Endothelial cell of umbilical vein (primary cell): ENCODE measurements at regions not wholly inside any gene's neighbourhood (a gene's known extent, or its start where the extent isn't known, plus 50 kb on each side); places are given as distances from the start of the nearest gene placed in this dataset.

ENCODE experiments used
- BruUV-seq: library from RNA; stranded (reverse); fragments of 400-500 nt; replicated peaks from 2 replicates; lab custom pipeline; 2021; lab: Mats Ljungman, UMichigan
- CTCF ChIA-PET: fragments of 300-600, 350-600 bp; sonication (Branson Sonifier 250); formaldehyde crosslinking; loops from one replicate; lab custom pipeline; 2021; ENCODE audit warnings: antibody characterized with exemption, inconsistent platforms; lab: Charles Lee
- POLR2A ChIA-PET: fragments of 300-600, 350-600 bp; sonication (Branson Sonifier 250); formaldehyde crosslinking; loops from one replicate; lab custom pipeline; 2021; ENCODE audit warnings: antibody characterized with exemption, inconsistent platforms; lab: Charles Lee
- DNase-seq: peaks from one replicate; pipeline ENCODE4 v3.0.0-alpha.2; 2011; ENCODE audit warnings: low read depth, low spot score
- FAIRE-seq: peaks from 2 replicates; lab custom pipeline; 2011; peaks lifted over from hg19 to GRCh38; lab: Jason Lieb, UNC
- H2AFZ ChIP-seq: 2 replicates; pipeline ENCODE4 v1.6.0; 2012; ENCODE audit warnings: low read depth, low read length, control low read depth, inconsistent platforms
- H3K27ac ChIP-seq: 2 replicates; pipeline ENCODE4 v1.5.1; 2011; ENCODE audit warnings: low read depth, mild to moderate bottlenecking, control low read depth, low read length, moderate library complexity; ENCODE audit not compliant: insufficient read depth
- H3K27me3 ChIP-seq, 2 experiments: 2 replicates each; pipeline versions ENCODE4 v1.6.0 to v1.6.1; 2011; ENCODE audit warnings: low read length in 2 of 2, mixed read lengths in 1 of 2; ENCODE audit not compliant: control insufficient read depth in 2 of 2, insufficient read depth in 2 of 2
- H3K36me3 ChIP-seq, 2 experiments: 2 replicates in 1 of 2; 3 replicates in 1 of 2; pipeline ENCODE4 v1.5.1; 2011; ENCODE audit warnings: low read length in 2 of 2, mild to moderate bottlenecking in 1 of 2, moderate library complexity in 1 of 2; ENCODE audit not compliant: control insufficient read depth in 2 of 2, insufficient read depth in 2 of 2; ENCODE audit errors: extremely low read depth in 1 of 2
- H3K4me1 ChIP-seq: 3 replicates; pipeline ENCODE4 v1.5.1; 2011; ENCODE audit warnings: mild to moderate bottlenecking, low read length; ENCODE audit not compliant: control insufficient read depth, insufficient read depth; ENCODE audit errors: extremely low read depth
- H3K4me2 ChIP-seq: 2 replicates; pipeline ENCODE4 v1.6.1; 2011; ENCODE audit warnings: low read length, control low read depth, mixed read lengths; ENCODE audit not compliant: insufficient read depth
- H3K4me3 ChIP-seq, 3 experiments: fragments of 200-600 bp in 1 of 3; sonication (generic), shearing (Covaris generic) in 1 of 3; replicated peaks in 1 of 3; 2 replicates each; pipeline ENCODE4 v1.5.1; 2011 to 2016; ENCODE audit warnings: control low read depth in 3 of 3, low read length in 3 of 3, mild to moderate bottlenecking in 2 of 3, inconsistent platforms in 1 of 3, low read depth in 1 of 3, moderate library complexity in 1 of 3; ENCODE audit not compliant: insufficient read depth in 1 of 3
- H3K79me2 ChIP-seq: 2 replicates; pipeline ENCODE4 v1.6.0; 2012; ENCODE audit warnings: low read length, inconsistent platforms; ENCODE audit not compliant: control insufficient read depth, insufficient read depth
- H3K9ac ChIP-seq: replicated peaks from 2 replicates; pipeline ENCODE3; 2011; ENCODE audit warnings: low read length, control low read depth; ENCODE audit not compliant: insufficient read depth; ENCODE audit errors: extremely low read depth
- H3K9me1 ChIP-seq: replicated peaks from 3 replicates; pipeline ENCODE4 v1.6.0; 2011; ENCODE audit warnings: mild to moderate bottlenecking, low read length; ENCODE audit not compliant: control insufficient read depth, insufficient read depth; ENCODE audit errors: extremely low read depth
- H3K9me3 ChIP-seq: replicated peaks from 2 replicates; pipeline ENCODE4 v1.5.1; 2012; ENCODE audit warnings: low read length, inconsistent platforms; ENCODE audit not compliant: control insufficient read depth, insufficient read depth
- H4K20me1 ChIP-seq: replicated peaks from 2 replicates; pipeline ENCODE3; 2011; ENCODE audit warnings: mild to moderate bottlenecking, low read length; ENCODE audit not compliant: control insufficient read depth, insufficient read depth; ENCODE audit errors: extremely low read depth
- EZH2 ChIP-seq: IDR thresholded peaks from 2 replicates; pipeline ENCODE4 v1.6.1; 2012; ENCODE audit warnings: borderline replicate concordance, low read depth, mild to moderate bottlenecking, moderate library complexity, low read length, inconsistent platforms; ENCODE audit not compliant: severe bottlenecking
- FOS ChIP-seq: IDR thresholded peaks from 2 replicates; pipeline ENCODE4 v1.6.1; 2011; ENCODE audit warnings: mild to moderate bottlenecking, low read length, moderate library complexity, borderline replicate concordance; ENCODE audit not compliant: insufficient read depth
- GATA2 ChIP-seq: IDR thresholded peaks from 2 replicates; pipeline ENCODE4 v1.7.0; 2011; ENCODE audit warnings: low read depth, mild to moderate bottlenecking, moderate library complexity, mixed read lengths, low read length; ENCODE audit not compliant: insufficient read length, insufficient read depth
- JUN ChIP-seq: IDR thresholded peaks from 2 replicates; pipeline ENCODE4 v1.6.1; 2011; ENCODE audit warnings: borderline replicate concordance, low read depth; ENCODE audit not compliant: insufficient read length, insufficient read depth
- MYC ChIP-seq: IDR thresholded peaks from one replicate; pipeline ENCODE4 v1.6.1; 2011; ENCODE audit warnings: mild to moderate bottlenecking, low read depth, low read length
- POLR2A ChIP-seq: IDR thresholded peaks from 2 replicates; pipeline ENCODE4 v1.6.1; 2012; ENCODE audit warnings: low read depth, mild to moderate bottlenecking, control low read depth, low read length
- POLR2AphosphoS5 ChIP-seq: IDR thresholded peaks from 2 replicates; pipeline ENCODE4 v1.6.1; 2012; ENCODE audit warnings: low read depth, mild to moderate bottlenecking, control low read depth, low read length, moderate library complexity; ENCODE audit not compliant: insufficient read depth
- dilution Hi-C: fragments of 300-500 bp; cut with MboI; formaldehyde crosslinking; loops from one replicate; pipeline ENCODE4 v1.15.0; 2019; ENCODE audit warnings: low sequenced_read_pairs; ENCODE audit not compliant: extremely low pct_ligation_motif_present
- intact Hi-C: fragments of 100-400 bp; cut with micrococcal nuclease; formaldehyde crosslinking; loops from one replicate; pipeline ENCODE4 v1.10.0; 2022
- TF ChIP-seq, protein P1 (sequence below): IDR thresholded peaks from 2 replicates; pipeline ENCODE4 v1.6.1; 2011; ENCODE audit not compliant: insufficient read depth, insufficient read length
- TF ChIP-seq, protein P2 (sequence below), 2 donors: IDR thresholded peaks; 1 replicate in 1 of 2; 2 replicates in 1 of 2; pipeline ENCODE4 v1.5.1; 2011; ENCODE audit warnings: low read length in 2 of 2, mild to moderate bottlenecking in 2 of 2, moderate library complexity in 2 of 2, control low read depth in 1 of 2, inconsistent platforms in 1 of 2, low read depth in 1 of 2; ENCODE audit not compliant: insufficient read depth in 1 of 2; ENCODE audit errors: extremely low read depth in 1 of 2

DNA sequence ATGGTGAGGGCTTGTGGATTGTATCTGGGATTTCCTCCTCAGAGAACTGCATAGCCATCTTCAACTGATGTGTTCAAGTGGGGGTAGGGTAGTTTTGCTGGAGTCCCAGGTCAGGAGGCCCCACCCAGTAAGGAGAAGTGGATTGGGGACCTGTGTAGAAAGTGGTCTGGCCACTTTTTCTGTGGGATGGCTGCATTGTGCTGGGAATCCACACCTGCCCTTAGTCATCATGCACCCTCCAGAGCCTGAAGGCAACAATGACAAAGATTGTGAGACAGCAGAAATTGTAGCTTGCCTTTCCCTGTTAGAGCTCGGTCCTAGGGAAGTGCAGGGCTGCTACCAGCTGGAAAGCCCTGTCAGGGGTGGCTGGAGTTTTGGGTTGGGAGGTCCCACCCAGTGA lies 255.4 kb downstream of the NDFIP2 start:
- no peak overlapping the region for H2AFZ ChIP-seq
- no TSS peak for BruUV-seq
- no peak for FAIRE-seq
- no peaks in the 10 kb centered on the region for H3K79me2 ChIP-seq
- dilution Hi-C loops (no loop called here), intact Hi-C loops (no loop called here)
- H4K20me1 ChIP-seq: no peaks in the 10 kb centered on the region
- no peak overlapping the region for H3K4me2 ChIP-seq
- H3K36me3 ChIP-seq: no peaks in the 10 kb centered on the region
- H3K27ac ChIP-seq: no peak overlapping the region
- no peaks in the 10 kb centered on the region for H3K9me3 ChIP-seq
- TF ChIP-seq EZH2 (no peak), POLR2A (no peak), FOS (no peak), JUN (no peak), POLR2AphosphoS5 (no peak), GATA2 (no peak), MYC (no peak)
- TF ChIP-seq, protein P1, sequence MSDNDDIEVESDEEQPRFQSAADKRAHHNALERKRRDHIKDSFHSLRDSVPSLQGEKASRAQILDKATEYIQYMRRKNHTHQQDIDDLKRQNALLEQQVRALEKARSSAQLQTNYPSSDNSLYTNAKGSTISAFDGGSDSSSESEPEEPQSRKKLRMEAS: no peak
- TF ChIP-seq, protein P2, sequence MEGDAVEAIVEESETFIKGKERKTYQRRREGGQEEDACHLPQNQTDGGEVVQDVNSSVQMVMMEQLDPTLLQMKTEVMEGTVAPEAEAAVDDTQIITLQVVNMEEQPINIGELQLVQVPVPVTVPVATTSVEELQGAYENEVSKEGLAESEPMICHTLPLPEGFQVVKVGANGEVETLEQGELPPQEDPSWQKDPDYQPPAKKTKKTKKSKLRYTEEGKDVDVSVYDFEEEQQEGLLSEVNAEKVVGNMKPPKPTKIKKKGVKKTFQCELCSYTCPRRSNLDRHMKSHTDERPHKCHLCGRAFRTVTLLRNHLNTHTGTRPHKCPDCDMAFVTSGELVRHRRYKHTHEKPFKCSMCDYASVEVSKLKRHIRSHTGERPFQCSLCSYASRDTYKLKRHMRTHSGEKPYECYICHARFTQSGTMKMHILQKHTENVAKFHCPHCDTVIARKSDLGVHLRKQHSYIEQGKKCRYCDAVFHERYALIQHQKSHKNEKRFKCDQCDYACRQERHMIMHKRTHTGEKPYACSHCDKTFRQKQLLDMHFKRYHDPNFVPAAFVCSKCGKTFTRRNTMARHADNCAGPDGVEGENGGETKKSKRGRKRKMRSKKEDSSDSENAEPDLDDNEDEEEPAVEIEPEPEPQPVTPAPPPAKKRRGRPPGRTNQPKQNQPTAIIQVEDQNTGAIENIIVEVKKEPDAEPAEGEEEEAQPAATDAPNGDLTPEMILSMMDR (IDR thresholded peaks at IDR 0.05; ENCODE audit: extremely low read depth in 1 of 2, insufficient read depth in 1 of 2, low read depth in 1 of 2, low read length in 2 of 2): no peak
- no peak overlapping the region for H3K9ac ChIP-seq
- H3K9me1 ChIP-seq: no peaks in the 10 kb centered on the region
- H3K27me3 ChIP-seq: no peaks in the 10 kb centered on the region
- POLR2A ChIA-PET: no interaction called here
- DNase-seq: no peak
- no peaks in the 10 kb centered on the region for H3K4me1 ChIP-seq
- no peak overlapping the region for H3K4me3 ChIP-seq
- CTCF ChIA-PET: no interaction called here
